ENCODE measurements at regions not wholly inside any gene's neighbourhood (a gene's known extent, or its start where the extent isn't known, plus 50 kb on each side); places are given as distances from the start of the nearest gene placed in this dataset.

- TF ChIP-seq FOXP2 (optimal IDR thresholded peaks at IDR 0.05; ENCODE audit: borderline replicate concordance, extremely low read depth, extremely low read length, insufficient read depth) (no peak), TAF1 (IDR thresholded peaks at IDR 0.05; ENCODE audit: borderline replicate concordance, insufficient read depth, low read length) (no peak), REST (IDR thresholded peaks at IDR 0.05; ENCODE audit: insufficient read depth in 1 of 2, low read depth in 2 of 2, low read length in 2 of 2) (no peak), POLR2AphosphoS5 (IDR thresholded peaks at IDR 0.05; ENCODE audit: low read depth, low read length) (no peak), SIN3A (IDR thresholded peaks at IDR 0.05; ENCODE audit: borderline replicate concordance, insufficient read depth, low read length) (no peak)
Observed at GRCh38 chr1:82710091-82710490, 909.4 kb downstream of the ADGRL2 start.

GRCh38 chr1:82707681-82708080 lies 906.9 kb downstream of the ADGRL2 start:
- TF ChIP-seq SIN3A (IDR thresholded peaks at IDR 0.05; ENCODE audit: borderline replicate concordance, insufficient read depth, low read length) (no peak), TAF1 (IDR thresholded peaks at IDR 0.05; ENCODE audit: borderline replicate concordance, insufficient read depth, low read length) (no peak), REST (IDR thresholded peaks at IDR 0.05; ENCODE audit: insufficient read depth in 1 of 2, low read depth in 2 of 2, low read length in 2 of 2) (no peak), FOXP2 (optimal IDR thresholded peaks at IDR 0.05; ENCODE audit: borderline replicate concordance, extremely low read depth, extremely low read length, insufficient read depth) (no peak), POLR2AphosphoS5 (IDR thresholded peaks at IDR 0.05; ENCODE audit: low read depth, low read length) (no peak)

GRCh38 chr1:82706741-82707140 lies 906.0 kb downstream of the ADGRL2 start:
- no peak for TF ChIP-seq FOXP2 (optimal IDR thresholded peaks at IDR 0.05; ENCODE audit: borderline replicate concordance, extremely low read depth, extremely low read length, insufficient read depth)
- TF ChIP-seq POLR2AphosphoS5 (IDR thresholded peaks at IDR 0.05; ENCODE audit: low read depth, low read length): no peak
- TF ChIP-seq REST (IDR thresholded peaks at IDR 0.05; ENCODE audit: insufficient read depth in 1 of 2, low read depth in 2 of 2, low read length in 2 of 2): no peak
- TF ChIP-seq SIN3A (IDR thresholded peaks at IDR 0.05; ENCODE audit: borderline replicate concordance, insufficient read depth, low read length): no peak
- TF ChIP-seq TAF1 (IDR thresholded peaks at IDR 0.05; ENCODE audit: borderline replicate concordance, insufficient read depth, low read length): no peak

GRCh38 chr1:82704966-82705365 lies 904.2 kb downstream of the ADGRL2 start:
- TF ChIP-seq SIN3A (IDR thresholded peaks at IDR 0.05; ENCODE audit: borderline replicate concordance, insufficient read depth, low read length) (no peak), REST (IDR thresholded peaks at IDR 0.05; ENCODE audit: insufficient read depth in 1 of 2, low read depth in 2 of 2, low read length in 2 of 2) (no peak), FOXP2 (optimal IDR thresholded peaks at IDR 0.05; ENCODE audit: borderline replicate concordance, extremely low read depth, extremely low read length, insufficient read depth) (no peak), TAF1 (IDR thresholded peaks at IDR 0.05; ENCODE audit: borderline replicate concordance, insufficient read depth, low read length) (no peak)

GRCh38 chr1:82704393-82704792 lies 903.7 kb downstream of the ADGRL2 start:
- TF ChIP-seq SIN3A (IDR thresholded peaks at IDR 0.05; ENCODE audit: borderline replicate concordance, insufficient read depth, low read length) (no peak), POLR2AphosphoS5 (IDR thresholded peaks at IDR 0.05; ENCODE audit: low read depth, low read length) (no peak), REST (IDR thresholded peaks at IDR 0.05; ENCODE audit: insufficient read depth in 1 of 2, low read depth in 2 of 2, low read length in 2 of 2) (no peak), TAF1 (IDR thresholded peaks at IDR 0.05; ENCODE audit: borderline replicate concordance, insufficient read depth, low read length) (no peak)
